Right lobe of liver (tissue), 6 donors: ENCODE measurements at regions not wholly inside any gene's neighbourhood (a gene's known extent, or its start where the extent isn't known, plus 50 kb on each side); places are given as distances from the start of the nearest gene placed in this dataset.

Experiments
- ATAC-seq, 4 donors: fragments of 200-7000 bp; cut with Tn5 transposase; one replicate each; pipeline ENCODE4 v1.9.1; 2020; ENCODE audit warnings: mild to moderate bottlenecking in 4 of 4, moderate library complexity in 4 of 4
- DNase-seq, 3 donors: peaks; one replicate each; pipeline ENCODE4 v3.0.0-alpha.2; 2020
- H3K27ac ChIP-seq, 3 donors: fragments of 200-600 bp; one replicate each; pipeline ENCODE4 v1.8.0; 2022
- H3K27me3 ChIP-seq, 2 donors: fragments of 200-600 bp; one replicate each; pipeline ENCODE4 v1.8.0; 2022
- H3K36me3 ChIP-seq, 4 donors: fragments of 200-600 bp; sonication (generic) in 1 of 4; one replicate each; pipeline versions ENCODE4 v1.5.1 to v1.8.0; 2017 to 2022; ENCODE audit warnings: control low read depth in 1 of 4
- H3K4me1 ChIP-seq, 4 donors: fragments of 200-600 bp; sonication (generic) in 1 of 4; one replicate each; pipeline versions ENCODE4 v1.5.1 to v1.8.0; 2017 to 2022; ENCODE audit warnings: control low read depth in 1 of 4
- H3K4me3 ChIP-seq, 3 donors: fragments of 200-600 bp; one replicate each; pipeline ENCODE4 v1.8.0; 2022
- H3K9me3 ChIP-seq, 4 donors: fragments of 200-600 bp; sonication (generic) in 1 of 4; one replicate each; pipeline versions ENCODE4 v1.5.1 to v1.8.0; 2017 to 2022; ENCODE audit warnings: control low read depth in 1 of 4
- CTCF ChIP-seq, 4 donors: fragments of 200-600 bp in 3 of 4; fragments of 450-650 bp in 1 of 4; IDR thresholded peaks; one replicate each; pipeline versions ENCODE4 v1.5.1 to v1.8.0; 2016 to 2022; ENCODE audit warnings: antibody characterized with exemption in 4 of 4, mild to moderate bottlenecking in 2 of 4
- POLR2A ChIP-seq: fragments of 450-650 bp; IDR thresholded peaks from one replicate; pipeline ENCODE4 v1.6.1; 2017; ENCODE audit warnings: antibody characterized with exemption, mild to moderate bottlenecking
- WGBS: methylation state at CpG from one replicate; pipeline ENCODE4 v1.1.6; 2018; ENCODE audit warnings: low coverage, low lambda C conversion rate; ENCODE audit not compliant: insufficient coverage; ENCODE audit errors: missing lambda C conversion rate; 5-methylcytosine and 5-hydroxymethylcytosine counted together
- intact Hi-C, 2 donors: fragments of 100-400 bp; cut with DNase I; formaldehyde crosslinking; loops; one replicate each; pipeline versions ENCODE4 v1.11.2 to v1.14.1; 2022
- donor health status: DM: no; HTN: yes; CAD: no.
- donor health status: DM: no; HTN: no; CAD: no.
- donor health status: DM: no; HTN: no; CAD: no.
- donor health status: DM: no; HTN: yes; CAD: no.
- donor health status: DM: no; HTN: yes; CAD: no.

GRCh38 chr4:181200076-181200475, 1043.1 kb upstream of the TENM3 start:
- H3K9me3 ChIP-seq, result no peaks in the 10 kb centered on the region
- no peaks in the 10 kb centered on the region for H3K36me3 ChIP-seq
- DNase-seq (no peak), ATAC-seq (no peak)
- intact Hi-C loops, result no loop called here
- H3K4me1 ChIP-seq, result no peaks in the 10 kb centered on the region
- no peaks in the 10 kb centered on the region for H3K27me3 ChIP-seq
- WGBS, result 62% methylated on average over 5 of the region's 5 CpGs
- no peak overlapping the region for H3K4me3 ChIP-seq
- H3K27ac ChIP-seq, result no peak overlapping the region
- no peak for TF ChIP-seq CTCF (IDR thresholded peaks at IDR 0.05)
- no peak for TF ChIP-seq POLR2A

DNA sequence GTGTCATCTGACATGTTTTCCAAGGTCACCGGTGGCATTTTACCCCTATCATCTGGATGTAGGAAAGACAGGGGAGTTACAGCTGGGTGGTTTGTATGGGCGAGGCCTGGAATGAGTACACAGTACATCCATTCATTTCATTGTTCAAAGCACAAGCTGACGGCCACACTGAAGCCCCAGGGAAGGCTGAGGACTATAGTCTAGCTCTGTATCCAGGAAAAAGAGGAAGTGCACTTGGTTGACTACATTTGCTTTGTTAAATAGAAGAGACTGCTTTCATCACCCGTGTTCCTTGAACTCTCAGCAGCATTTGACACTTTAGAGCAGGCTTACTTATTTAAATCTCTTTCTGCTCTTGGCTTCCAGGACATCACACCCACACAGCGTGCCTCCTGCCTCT, 1041.0 kb upstream of the TENM3 start:
- TF ChIP-seq POLR2A (no peak), CTCF (IDR thresholded peaks at IDR 0.05) (no peak)
- DNase-seq, result no peak
- no peaks in the 10 kb centered on the region for H3K36me3 ChIP-seq
- intact Hi-C loops, result no loop called here
- no peaks in the 10 kb centered on the region for H3K9me3 ChIP-seq
- no peak for ATAC-seq
- H3K27ac ChIP-seq, result no peak overlapping the region
- no peaks in the 10 kb centered on the region for H3K27me3 ChIP-seq
- 41% methylated on average over 5 of the region's 5 CpGs for WGBS
- no peaks in the 10 kb centered on the region for H3K4me1 ChIP-seq
- no peak overlapping the region for H3K4me3 ChIP-seq

DNA sequence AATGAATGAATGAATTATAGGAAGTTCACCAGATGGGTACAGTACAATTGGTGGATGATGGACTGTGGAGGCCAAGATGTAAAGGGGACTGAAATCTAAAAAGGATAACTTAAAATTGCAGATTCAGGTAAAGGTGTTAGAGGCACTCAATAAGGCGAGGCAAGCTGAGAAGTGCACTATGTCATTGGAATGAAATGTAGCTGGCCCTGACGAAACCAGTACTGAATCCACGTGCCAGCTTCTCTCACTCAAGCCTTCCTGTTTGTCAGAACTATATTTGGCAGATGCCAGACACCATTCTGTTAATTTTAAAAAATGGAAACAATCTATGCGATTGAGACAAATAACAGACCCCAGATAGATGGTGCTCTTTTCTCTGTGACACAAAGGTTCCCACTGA, 1039.1 kb upstream of the TENM3 start:
- H3K27me3 ChIP-seq, result no peaks in the 10 kb centered on the region
- intact Hi-C loops, result no loop called here
- TF ChIP-seq CTCF (IDR thresholded peaks at IDR 0.05) (no peak), POLR2A (no peak)
- H3K36me3 ChIP-seq, result no peaks in the 10 kb centered on the region
- H3K27ac ChIP-seq, result no peak overlapping the region
- DNase-seq, result no peak
- no peak overlapping the region for H3K4me3 ChIP-seq
- 77% methylated on average over 2 of the region's 4 CpGs for WGBS
- no peaks in the 10 kb centered on the region for H3K9me3 ChIP-seq
- ATAC-seq, result no peak
- H3K4me1 ChIP-seq, result no peaks in the 10 kb centered on the region

GRCh38 chr4:181213551-181213950, 1029.7 kb upstream of the TENM3 start:
- Histone ChIP-seq H3K4me1 (no peaks in the 10 kb centered on the region), H3K27me3 (no peaks in the 10 kb centered on the region), H3K27ac (no peak overlapping the region), H3K4me3 (no peak overlapping the region), H3K9me3 (no peaks in the 10 kb centered on the region), H3K36me3 (no peaks in the 10 kb centered on the region)
- intact Hi-C loops, result no loop called here
- TF ChIP-seq POLR2A (no peak), CTCF (IDR thresholded peaks at IDR 0.05) (no peak)
- DNase-seq, result no peak
- WGBS, result no CpG with 5 or more reads among the region's 2 CpGs
- no peak for ATAC-seq

DNA sequence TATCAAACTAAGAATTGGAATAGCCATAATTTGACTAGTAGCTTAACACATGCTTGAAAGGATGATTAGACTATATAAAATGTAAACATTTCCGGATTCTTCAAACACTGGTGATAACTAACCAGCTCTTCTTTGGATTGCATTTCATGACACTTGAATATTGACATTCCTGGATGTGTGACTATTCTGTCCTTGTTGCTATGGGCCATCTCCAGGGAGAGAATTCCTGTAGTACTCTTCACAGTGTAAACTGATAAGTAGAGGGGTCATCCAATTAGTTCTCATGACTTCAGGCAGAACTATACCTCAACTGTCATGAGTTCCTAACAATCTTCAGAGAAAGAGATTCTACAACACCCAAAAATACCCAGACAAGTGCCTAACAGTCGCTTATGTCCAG, 1026.7 kb upstream of the TENM3 start:
- intact Hi-C loops, result no loop called here
- H3K9me3 ChIP-seq, result no peaks in the 10 kb centered on the region
- ATAC-seq (no peak), DNase-seq (no peak)
- H3K4me3 ChIP-seq, result no peak overlapping the region
- no peaks in the 10 kb centered on the region for H3K36me3 ChIP-seq
- no peak overlapping the region for H3K27ac ChIP-seq
- H3K4me1 ChIP-seq, result no peaks in the 10 kb centered on the region
- no peak for TF ChIP-seq POLR2A
- no peak for TF ChIP-seq CTCF (IDR thresholded peaks at IDR 0.05)
- 47% methylated on average over 2 of the region's 2 CpGs for WGBS
- no peaks in the 10 kb centered on the region for H3K27me3 ChIP-seq
